ENCODE measurements at regions not wholly inside any gene's neighbourhood (a gene's known extent, or its start where the extent isn't known, plus 50 kb on each side); places are given as distances from the start of the nearest gene placed in this dataset.

DNA sequence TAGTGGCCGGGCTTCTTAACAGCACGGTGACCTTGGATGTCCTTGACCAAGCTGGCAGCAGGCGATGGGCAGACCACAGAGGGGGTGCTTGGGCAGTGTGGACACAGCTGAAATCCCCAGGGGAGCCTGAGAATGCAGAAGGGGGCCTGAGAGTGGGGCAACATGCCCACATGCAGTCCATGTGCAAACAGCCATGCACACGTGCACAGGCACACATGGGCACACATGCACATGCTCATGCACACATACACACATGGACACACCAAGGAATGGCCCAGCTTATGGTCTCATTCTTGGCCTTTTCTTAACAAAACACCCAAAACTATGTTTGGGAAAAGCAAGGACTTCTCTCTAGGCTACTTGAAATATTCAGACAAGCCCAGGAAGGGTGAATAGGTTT lies 483.9 kb upstream of the MKI67 start:
- peaks cover 10% of the 10 kb centered on the region for H3K4me1 Mint-ChIP-seq (ENCODE audit: low read depth, unreplicated experiment)
- no peak overlapping the region for H3K27ac Mint-ChIP-seq (ENCODE audit: unreplicated experiment)
- no peak for DNase-seq
- H3K36me3 Mint-ChIP-seq (ENCODE audit: unreplicated experiment), result no peaks in the 10 kb centered on the region
- peaks cover 4% of the 10 kb centered on the region for H3K9me3 Mint-ChIP-seq (ENCODE audit: unreplicated experiment)
- no peak overlapping the region for H3K4me3 Mint-ChIP-seq (ENCODE audit: unreplicated experiment)
- TF ChIP-seq, protein P1, sequence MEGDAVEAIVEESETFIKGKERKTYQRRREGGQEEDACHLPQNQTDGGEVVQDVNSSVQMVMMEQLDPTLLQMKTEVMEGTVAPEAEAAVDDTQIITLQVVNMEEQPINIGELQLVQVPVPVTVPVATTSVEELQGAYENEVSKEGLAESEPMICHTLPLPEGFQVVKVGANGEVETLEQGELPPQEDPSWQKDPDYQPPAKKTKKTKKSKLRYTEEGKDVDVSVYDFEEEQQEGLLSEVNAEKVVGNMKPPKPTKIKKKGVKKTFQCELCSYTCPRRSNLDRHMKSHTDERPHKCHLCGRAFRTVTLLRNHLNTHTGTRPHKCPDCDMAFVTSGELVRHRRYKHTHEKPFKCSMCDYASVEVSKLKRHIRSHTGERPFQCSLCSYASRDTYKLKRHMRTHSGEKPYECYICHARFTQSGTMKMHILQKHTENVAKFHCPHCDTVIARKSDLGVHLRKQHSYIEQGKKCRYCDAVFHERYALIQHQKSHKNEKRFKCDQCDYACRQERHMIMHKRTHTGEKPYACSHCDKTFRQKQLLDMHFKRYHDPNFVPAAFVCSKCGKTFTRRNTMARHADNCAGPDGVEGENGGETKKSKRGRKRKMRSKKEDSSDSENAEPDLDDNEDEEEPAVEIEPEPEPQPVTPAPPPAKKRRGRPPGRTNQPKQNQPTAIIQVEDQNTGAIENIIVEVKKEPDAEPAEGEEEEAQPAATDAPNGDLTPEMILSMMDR (IDR thresholded peaks at IDR 0.05; ENCODE audit: partially characterized antibody, unreplicated experiment), result no peak
- no peaks in the 10 kb centered on the region for H3K27me3 Mint-ChIP-seq (ENCODE audit: unreplicated experiment)

DNA sequence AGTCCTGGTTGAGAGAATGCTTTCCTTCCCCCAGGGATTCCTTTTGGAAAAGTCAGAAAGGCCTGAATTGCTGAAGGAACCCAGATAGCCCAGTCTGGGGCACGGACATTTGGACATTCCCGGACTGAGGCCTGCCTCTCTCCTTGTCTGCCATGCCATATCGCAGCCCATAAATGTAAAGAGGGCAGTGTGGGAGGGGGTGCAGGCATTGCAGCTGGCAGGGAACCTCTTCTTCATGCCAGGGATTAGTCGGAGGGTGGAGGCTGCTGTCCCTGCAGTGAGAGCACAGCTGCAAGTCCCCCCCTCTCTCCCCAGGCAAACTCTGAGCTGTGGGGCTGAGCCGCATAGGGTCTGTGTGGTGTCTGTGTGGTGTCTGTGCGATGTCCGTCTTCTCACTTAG lies 486.0 kb upstream of the MKI67 start:
- no peak for DNase-seq
- no peak overlapping the region for H3K27ac Mint-ChIP-seq (ENCODE audit: unreplicated experiment)
- H3K9me3 Mint-ChIP-seq (ENCODE audit: unreplicated experiment), result peaks cover 6% of the 10 kb centered on the region
- H3K36me3 Mint-ChIP-seq (ENCODE audit: unreplicated experiment), result no peaks in the 10 kb centered on the region
- TF ChIP-seq, protein P1 (IDR thresholded peaks at IDR 0.05; ENCODE audit: partially characterized antibody, unreplicated experiment), result no peak
- no peaks in the 10 kb centered on the region for H3K27me3 Mint-ChIP-seq (ENCODE audit: unreplicated experiment)
- H3K4me3 Mint-ChIP-seq (ENCODE audit: unreplicated experiment), result no peak overlapping the region
- peaks cover 10% of the 10 kb centered on the region for H3K4me1 Mint-ChIP-seq (ENCODE audit: low read depth, unreplicated experiment)

GRCh38 chr10:128612631-128613030 lies 486.4 kb upstream of the MKI67 start:
- peaks cover 6% of the 10 kb centered on the region for H3K9me3 Mint-ChIP-seq (ENCODE audit: unreplicated experiment)
- no peak overlapping the region for H3K27ac Mint-ChIP-seq (ENCODE audit: unreplicated experiment)
- H3K36me3 Mint-ChIP-seq (ENCODE audit: unreplicated experiment), result no peaks in the 10 kb centered on the region
- H3K4me3 Mint-ChIP-seq (ENCODE audit: unreplicated experiment), result no peak overlapping the region
- TF ChIP-seq, protein P1 (IDR thresholded peaks at IDR 0.05; ENCODE audit: partially characterized antibody, unreplicated experiment), result no peak
- peaks cover 10% of the 10 kb centered on the region for H3K4me1 Mint-ChIP-seq (ENCODE audit: low read depth, unreplicated experiment)
- DNase-seq, result no peak
- no peaks in the 10 kb centered on the region for H3K27me3 Mint-ChIP-seq (ENCODE audit: unreplicated experiment)

- Mint-ChIP-seq H3K4me1 (ENCODE audit: low read depth, unreplicated experiment) (peaks cover 10% of the 10 kb centered on the region), H3K4me3 (ENCODE audit: unreplicated experiment) (no peak overlapping the region), H3K27ac (ENCODE audit: unreplicated experiment) (no peak overlapping the region), H3K36me3 (ENCODE audit: unreplicated experiment) (no peaks in the 10 kb centered on the region), H3K27me3 (ENCODE audit: unreplicated experiment) (no peaks in the 10 kb centered on the region), H3K9me3 (ENCODE audit: unreplicated experiment) (peaks cover 6% of the 10 kb centered on the region)
- TF ChIP-seq, protein P1 (IDR thresholded peaks at IDR 0.05; ENCODE audit: partially characterized antibody, unreplicated experiment), result no peak
- no peak for DNase-seq
Measured at GRCh38 chr10:128614016-128614605, 487.9 kb upstream of the MKI67 start.

DNA sequence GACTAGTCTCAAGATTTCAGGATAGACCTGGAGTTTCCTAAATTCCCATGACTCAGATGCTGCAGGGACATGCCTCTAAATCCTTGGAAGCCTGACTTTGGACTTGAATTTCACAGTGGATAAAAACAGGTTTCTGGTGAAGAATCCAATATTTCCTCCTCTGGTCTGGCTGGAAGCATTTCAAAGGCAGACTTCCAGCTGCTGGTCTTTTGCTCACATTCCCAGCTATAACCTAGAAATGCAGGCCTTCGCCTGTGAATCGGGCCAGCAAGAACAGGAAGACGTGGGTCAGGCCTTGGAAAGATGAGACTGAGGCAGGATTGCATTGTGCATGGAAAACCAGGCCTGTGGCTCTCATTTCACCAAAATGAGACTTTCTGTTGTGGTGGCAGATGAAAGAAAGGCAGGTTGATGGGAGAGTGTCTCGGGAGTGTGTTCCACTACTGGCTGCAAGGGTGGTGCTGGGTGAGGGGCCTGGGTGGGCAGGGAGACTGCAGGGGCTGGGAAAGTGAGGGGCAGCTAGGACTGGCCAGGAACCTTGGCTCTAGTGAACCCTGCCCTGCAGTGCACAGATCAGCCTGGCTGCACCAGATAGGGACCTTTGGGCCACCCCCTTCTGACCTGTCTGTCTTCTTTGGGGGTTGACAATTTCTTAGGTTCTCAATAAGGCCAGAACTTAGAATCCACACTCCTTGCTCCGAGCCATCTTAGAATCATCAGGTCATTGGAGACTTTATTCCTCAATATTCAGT lies 488.8 kb upstream of the MKI67 start:
- DNase-seq, result no peak
- no peak overlapping the region for H3K27ac Mint-ChIP-seq (ENCODE audit: unreplicated experiment)
- no peaks in the 10 kb centered on the region for H3K36me3 Mint-ChIP-seq (ENCODE audit: unreplicated experiment)
- TF ChIP-seq, protein P1 (IDR thresholded peaks at IDR 0.05; ENCODE audit: partially characterized antibody, unreplicated experiment), result no peak
- no peaks in the 10 kb centered on the region for H3K27me3 Mint-ChIP-seq (ENCODE audit: unreplicated experiment)
- no peak overlapping the region for H3K4me3 Mint-ChIP-seq (ENCODE audit: unreplicated experiment)
- H3K4me1 Mint-ChIP-seq (ENCODE audit: low read depth, unreplicated experiment), result peaks cover 10% of the 10 kb centered on the region
- peaks cover 6% of the 10 kb centered on the region for H3K9me3 Mint-ChIP-seq (ENCODE audit: unreplicated experiment)
